ENCODE measurements at regions not wholly inside any gene's neighbourhood (a gene's known extent, or its start where the extent isn't known, plus 50 kb on each side); places are given as distances from the start of the nearest gene placed in this dataset.

DNA sequence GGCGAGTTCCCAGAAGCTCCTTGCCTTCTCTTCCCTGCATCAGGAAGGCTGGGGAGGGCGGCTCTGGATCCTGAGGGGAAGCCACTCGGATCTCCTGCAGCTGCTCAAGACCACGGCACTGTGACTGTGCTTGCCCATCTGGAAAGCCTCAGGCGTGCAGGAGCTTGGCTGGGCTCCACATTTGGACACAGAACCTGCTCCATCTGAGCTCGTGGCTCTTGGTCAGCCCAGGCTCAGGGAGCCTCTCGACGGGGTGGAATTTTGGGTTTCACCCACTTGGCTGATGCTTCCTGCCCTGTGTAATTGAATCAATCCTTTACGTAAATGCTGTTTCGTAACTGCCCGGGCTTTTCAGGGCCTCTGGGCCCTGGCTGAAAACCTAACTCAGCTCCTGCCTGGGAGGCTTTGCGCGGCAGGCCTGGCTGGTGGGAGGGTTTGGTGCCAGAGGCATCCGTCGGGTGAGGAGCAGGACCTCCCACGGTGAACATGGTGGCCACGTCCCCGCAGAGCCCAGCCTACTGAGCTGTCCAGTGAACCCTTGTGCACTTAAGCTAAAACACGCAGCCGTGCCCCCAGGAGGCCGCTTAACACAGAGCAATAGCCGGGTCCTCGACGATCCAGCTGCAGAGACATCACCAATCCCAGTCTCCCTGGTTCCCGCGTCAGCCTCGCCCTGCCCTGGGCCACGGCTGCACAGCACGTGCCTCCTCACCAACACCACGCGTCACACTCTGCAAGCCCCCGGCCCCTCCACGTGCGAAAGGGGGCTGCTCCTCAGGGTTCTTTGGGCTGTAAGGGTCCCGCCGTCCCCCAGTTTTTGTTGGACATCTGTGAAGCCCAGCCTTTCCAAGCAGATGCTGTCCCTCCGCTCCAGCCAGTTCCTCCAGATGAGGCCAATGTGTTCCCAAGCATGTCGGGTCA, 241.0 kb downstream of the DLL1 start:
- no peaks in the 10 kb centered on the region for H3K36me3 ChIP-seq (ENCODE audit: control insufficient read depth, insufficient read depth, low read length)
- no peak overlapping the region for H3K4me3 ChIP-seq (ENCODE audit: extremely low read depth, insufficient read depth, low read length, poor library complexity, severe bottlenecking)
- WGBS, 2 experiments (ENCODE audit: insufficient coverage in 2 of 2) = 93 to 94% methylated on average over 34 to 38 of the region's 38 CpGs
- peaks cover 10% of the 10 kb centered on the region for H3K4me1 ChIP-seq (ENCODE audit: control insufficient read depth, insufficient read depth, low read length, poor library complexity, severe bottlenecking)
- H3K9me3 ChIP-seq (ENCODE audit: control insufficient read depth, low read length) = no peaks in the 10 kb centered on the region
- H3K27ac ChIP-seq (ENCODE audit: low read depth, low read length, severe bottlenecking) = no peak overlapping the region

DNA sequence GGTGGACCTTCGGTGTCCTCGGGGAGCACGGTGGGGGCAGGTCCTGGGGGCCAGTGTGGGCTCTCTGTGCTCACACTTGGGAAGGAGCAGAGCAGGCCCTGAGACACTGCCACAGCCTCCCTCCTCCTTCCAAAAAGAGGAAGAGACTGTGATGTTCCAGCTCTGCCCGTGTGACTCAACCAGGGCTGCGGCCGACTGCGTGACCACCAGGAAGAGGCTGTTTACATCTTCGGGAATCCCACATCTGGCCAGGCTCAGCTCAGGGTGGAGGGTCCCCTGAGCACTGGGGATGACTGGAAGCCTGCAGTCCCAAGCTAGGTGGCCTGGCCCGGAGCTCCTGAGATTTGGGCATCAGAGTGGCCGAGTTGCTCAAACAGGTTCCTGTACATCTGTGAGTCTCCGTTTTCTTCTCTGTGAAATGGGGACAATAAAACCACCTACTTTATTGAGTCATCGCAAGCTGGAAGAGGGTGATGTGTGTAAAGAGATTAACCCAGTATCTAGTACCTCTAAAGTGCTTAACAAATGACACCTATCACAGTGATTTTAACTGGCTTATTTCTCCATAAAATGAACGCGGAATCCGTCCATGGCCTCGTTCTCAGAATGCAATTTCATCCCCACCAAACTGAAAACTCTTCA, 242.1 kb downstream of the DLL1 start:
- peaks cover 10% of the 10 kb centered on the region for H3K4me1 ChIP-seq (ENCODE audit: control insufficient read depth, insufficient read depth, low read length, poor library complexity, severe bottlenecking)
- no peaks in the 10 kb centered on the region for H3K9me3 ChIP-seq (ENCODE audit: control insufficient read depth, low read length)
- WGBS, 2 experiments (ENCODE audit: insufficient coverage in 2 of 2) = 93 to 95% methylated on average over 10 to 14 of the region's 16 CpGs
- H3K36me3 ChIP-seq (ENCODE audit: control insufficient read depth, insufficient read depth, low read length) = no peaks in the 10 kb centered on the region
- no peak overlapping the region for H3K4me3 ChIP-seq (ENCODE audit: extremely low read depth, insufficient read depth, low read length, poor library complexity, severe bottlenecking)
- no peak overlapping the region for H3K27ac ChIP-seq (ENCODE audit: low read depth, low read length, severe bottlenecking)

DNA sequence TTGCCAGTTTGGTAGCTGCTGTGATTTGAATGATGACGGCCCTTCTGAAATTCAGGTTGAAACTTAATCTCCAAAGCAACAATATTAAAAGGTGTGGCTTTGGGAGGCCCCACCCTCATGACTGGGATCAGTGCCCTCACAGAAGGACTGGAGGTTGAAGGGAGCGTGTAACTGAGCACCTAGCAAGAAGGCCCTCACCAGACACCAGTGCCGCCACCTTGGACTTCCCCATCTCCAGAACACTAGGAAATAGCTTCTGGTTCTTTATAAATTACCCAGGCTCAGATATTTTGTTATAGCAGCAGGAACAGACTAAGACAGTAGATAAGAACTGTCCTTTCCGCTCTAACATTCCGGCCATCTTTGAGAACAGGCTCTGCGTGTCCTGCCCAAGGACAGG, 243.1 kb downstream of the DLL1 start:
- H3K36me3 ChIP-seq (ENCODE audit: control insufficient read depth, insufficient read depth, low read length) = no peaks in the 10 kb centered on the region
- H3K4me1 ChIP-seq (ENCODE audit: control insufficient read depth, insufficient read depth, low read length, poor library complexity, severe bottlenecking) = peaks cover 10% of the 10 kb centered on the region
- H3K27ac ChIP-seq (ENCODE audit: low read depth, low read length, severe bottlenecking) = no peak overlapping the region
- WGBS, 2 experiments (ENCODE audit: insufficient coverage in 2 of 2) = 86 to 91% methylated on average over 4 of the region's 6 CpGs
- H3K4me3 ChIP-seq (ENCODE audit: extremely low read depth, insufficient read depth, low read length, poor library complexity, severe bottlenecking) = no peak overlapping the region
- H3K9me3 ChIP-seq (ENCODE audit: control insufficient read depth, low read length) = no peaks in the 10 kb centered on the region

DNA sequence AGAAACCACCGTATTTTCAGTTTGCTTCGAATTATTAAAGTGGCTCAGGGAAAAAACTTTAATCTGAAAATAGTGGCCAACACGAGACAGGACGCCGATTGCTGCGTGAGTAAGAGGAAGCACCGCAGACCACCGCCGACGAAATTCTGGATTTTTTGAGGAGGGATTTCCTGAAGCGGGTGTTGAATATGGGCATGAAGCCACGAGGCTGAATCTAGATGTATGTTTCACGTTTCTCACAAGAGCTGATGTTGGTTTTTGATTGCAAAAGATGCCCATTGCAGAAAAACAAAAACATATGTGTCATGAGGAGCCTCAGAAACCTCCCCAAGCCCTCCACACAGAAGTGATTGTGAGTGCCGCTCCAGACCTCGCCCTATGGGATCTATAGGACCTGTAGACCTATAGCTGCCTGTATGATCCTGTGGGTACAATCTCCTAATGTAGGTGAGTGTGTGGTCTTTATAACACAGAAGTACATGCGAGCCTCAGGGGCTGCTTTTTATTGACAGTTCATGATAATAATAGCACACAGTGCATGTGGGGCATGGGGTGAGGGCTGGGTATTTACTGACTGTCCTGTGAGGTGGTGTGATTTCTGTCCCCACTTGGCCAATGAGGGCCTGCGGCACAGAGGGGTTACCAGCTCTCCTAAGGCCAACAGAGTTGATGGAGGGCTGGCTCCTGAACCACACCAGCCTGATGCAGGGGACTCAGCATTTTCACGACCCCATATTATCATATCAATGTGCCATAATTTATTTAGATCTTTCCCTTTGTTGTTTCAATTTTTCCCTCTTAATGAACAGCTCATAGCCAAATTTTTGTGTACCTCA, 243.9 kb downstream of the DLL1 start:
- Histone ChIP-seq H3K4me1 (ENCODE audit: control insufficient read depth, insufficient read depth, low read length, poor library complexity, severe bottlenecking) (peaks cover 10% of the 10 kb centered on the region), H3K4me3 (ENCODE audit: extremely low read depth, insufficient read depth, low read length, poor library complexity, severe bottlenecking) (no peak overlapping the region), H3K36me3 (ENCODE audit: control insufficient read depth, insufficient read depth, low read length) (no peaks in the 10 kb centered on the region), H3K27ac (ENCODE audit: low read depth, low read length, severe bottlenecking) (no peak overlapping the region), H3K9me3 (ENCODE audit: control insufficient read depth, low read length) (no peaks in the 10 kb centered on the region)
- 82 to 84% methylated on average over 13 to 15 of the region's 18 CpGs for WGBS, 2 experiments (ENCODE audit: insufficient coverage in 2 of 2)

DNA sequence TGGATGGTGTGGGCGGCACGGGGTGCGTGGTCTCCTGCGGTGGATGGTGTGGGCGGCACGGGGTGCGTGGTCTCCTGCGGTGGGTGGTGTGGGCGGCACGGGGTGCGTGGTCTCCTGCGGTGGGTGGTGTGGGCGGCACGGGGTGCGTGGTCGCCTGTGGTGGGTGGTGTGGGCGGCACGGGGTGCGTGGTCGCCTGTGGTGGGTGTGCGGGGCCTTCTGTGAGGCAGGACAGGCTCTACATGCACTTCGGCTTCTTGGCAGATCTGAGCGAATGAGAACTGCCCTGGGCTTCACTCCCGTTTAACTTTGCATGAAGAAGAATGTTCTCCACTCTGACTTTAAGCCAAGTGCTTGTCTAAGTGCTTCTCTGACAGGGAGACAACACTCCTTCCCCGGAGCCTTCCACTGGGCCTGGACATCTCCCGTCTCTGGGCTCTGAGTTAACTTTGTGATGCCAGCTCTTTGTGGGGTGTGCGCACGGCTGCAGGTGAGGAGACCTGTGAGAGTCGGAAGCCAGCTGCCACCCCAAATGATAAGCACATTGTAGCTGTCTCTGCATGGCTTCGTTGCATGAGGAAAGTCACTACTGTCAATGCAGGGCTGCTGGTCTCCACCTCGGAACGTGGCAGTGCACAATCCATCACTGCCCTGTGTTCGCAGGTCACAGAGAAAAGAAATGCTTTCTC, 244.8 kb downstream of the DLL1 start:
- H3K36me3 ChIP-seq (ENCODE audit: control insufficient read depth, insufficient read depth, low read length) = no peaks in the 10 kb centered on the region
- H3K27ac ChIP-seq (ENCODE audit: low read depth, low read length, severe bottlenecking) = no peak overlapping the region
- H3K4me1 ChIP-seq (ENCODE audit: control insufficient read depth, insufficient read depth, low read length, poor library complexity, severe bottlenecking) = peaks cover 10% of the 10 kb centered on the region
- no peak overlapping the region for H3K4me3 ChIP-seq (ENCODE audit: extremely low read depth, insufficient read depth, low read length, poor library complexity, severe bottlenecking)
- H3K9me3 ChIP-seq (ENCODE audit: control insufficient read depth, low read length) = no peaks in the 10 kb centered on the region
- WGBS, 2 experiments (ENCODE audit: insufficient coverage in 2 of 2) = 88 to 96% methylated on average over 23 to 32 of the region's 33 CpGs

DNA sequence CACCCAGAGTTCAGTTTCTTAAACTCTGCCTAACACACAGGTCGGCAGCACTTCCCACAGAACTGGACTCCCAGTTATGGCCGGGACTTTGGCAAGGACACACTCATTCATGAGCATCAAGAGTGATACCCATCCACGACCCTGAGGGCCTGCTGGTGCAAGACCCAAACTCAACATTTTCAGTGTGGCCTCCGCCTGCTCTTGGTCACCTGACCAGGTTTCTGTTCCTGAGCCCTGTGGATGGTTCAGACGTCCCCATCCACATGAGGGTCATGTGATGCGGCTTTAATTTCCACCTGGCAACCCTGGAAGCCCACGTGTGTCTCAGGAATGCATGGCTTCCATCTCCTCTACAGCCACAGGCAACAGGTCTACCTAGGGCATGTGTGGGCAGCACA, 245.3 kb downstream of the DLL1 start:
- 92% methylated on average over 7 of the region's 7 CpGs for WGBS, 2 experiments (ENCODE audit: insufficient coverage in 2 of 2)
- peaks cover 10% of the 10 kb centered on the region for H3K4me1 ChIP-seq (ENCODE audit: control insufficient read depth, insufficient read depth, low read length, poor library complexity, severe bottlenecking)
- no peaks in the 10 kb centered on the region for H3K9me3 ChIP-seq (ENCODE audit: control insufficient read depth, low read length)

DNA sequence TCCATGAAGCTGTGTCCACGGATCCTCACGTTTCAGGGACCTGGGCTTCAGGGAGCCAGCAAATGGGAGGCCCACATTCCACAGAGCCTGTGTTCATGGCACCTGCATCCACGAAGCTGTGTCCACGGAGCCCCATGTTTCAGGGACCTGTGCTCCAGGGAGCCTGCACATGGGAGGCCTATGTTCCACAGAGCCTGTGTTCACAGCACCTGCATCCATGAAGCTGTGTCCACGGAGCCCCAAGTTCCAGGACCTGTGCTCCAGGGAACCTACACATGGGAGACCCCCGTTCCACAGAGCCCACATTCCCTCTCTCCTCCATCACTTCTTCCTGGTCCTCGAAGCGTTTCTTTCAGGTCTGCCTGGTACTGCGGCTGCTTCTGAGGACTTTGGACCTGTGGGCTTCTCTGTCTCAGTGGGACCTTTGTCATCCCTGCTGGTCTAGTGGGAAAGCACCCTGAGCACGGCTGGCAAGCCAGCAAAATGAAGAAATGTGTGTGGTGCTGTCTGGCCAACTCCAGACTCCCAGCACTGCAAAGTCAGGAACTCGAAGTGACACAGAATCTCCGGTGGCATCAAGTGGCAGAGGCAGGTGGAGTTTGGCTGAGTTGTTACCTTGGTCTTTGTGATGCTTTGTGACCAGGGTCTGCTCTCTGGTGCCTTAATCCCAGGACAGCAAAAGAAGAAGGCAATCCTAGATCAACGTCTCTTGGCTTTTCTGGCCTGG, 245.9 kb downstream of the DLL1 start:
- Histone ChIP-seq H3K4me3 (ENCODE audit: extremely low read depth, insufficient read depth, low read length, poor library complexity, severe bottlenecking) (no peak overlapping the region), H3K27ac (ENCODE audit: low read depth, low read length, severe bottlenecking) (no peak overlapping the region), H3K4me1 (ENCODE audit: control insufficient read depth, insufficient read depth, low read length, poor library complexity, severe bottlenecking) (peaks cover 10% of the 10 kb centered on the region), H3K36me3 (ENCODE audit: control insufficient read depth, insufficient read depth, low read length) (no peaks in the 10 kb centered on the region), H3K9me3 (ENCODE audit: control insufficient read depth, low read length) (no peaks in the 10 kb centered on the region)
- WGBS, 2 experiments (ENCODE audit: insufficient coverage in 2 of 2) = 85 to 90% methylated on average over 11 to 13 of the region's 13 CpGs

More for the DNA sequence above, 245.3 kb downstream of the DLL1 start:
- no peaks in the 10 kb centered on the region for H3K36me3 ChIP-seq (ENCODE audit: control insufficient read depth, insufficient read depth, low read length)
- H3K4me3 ChIP-seq (ENCODE audit: extremely low read depth, insufficient read depth, low read length, poor library complexity, severe bottlenecking) = no peak overlapping the region
- H3K27ac ChIP-seq (ENCODE audit: low read depth, low read length, severe bottlenecking) = no peak overlapping the region

DNA sequence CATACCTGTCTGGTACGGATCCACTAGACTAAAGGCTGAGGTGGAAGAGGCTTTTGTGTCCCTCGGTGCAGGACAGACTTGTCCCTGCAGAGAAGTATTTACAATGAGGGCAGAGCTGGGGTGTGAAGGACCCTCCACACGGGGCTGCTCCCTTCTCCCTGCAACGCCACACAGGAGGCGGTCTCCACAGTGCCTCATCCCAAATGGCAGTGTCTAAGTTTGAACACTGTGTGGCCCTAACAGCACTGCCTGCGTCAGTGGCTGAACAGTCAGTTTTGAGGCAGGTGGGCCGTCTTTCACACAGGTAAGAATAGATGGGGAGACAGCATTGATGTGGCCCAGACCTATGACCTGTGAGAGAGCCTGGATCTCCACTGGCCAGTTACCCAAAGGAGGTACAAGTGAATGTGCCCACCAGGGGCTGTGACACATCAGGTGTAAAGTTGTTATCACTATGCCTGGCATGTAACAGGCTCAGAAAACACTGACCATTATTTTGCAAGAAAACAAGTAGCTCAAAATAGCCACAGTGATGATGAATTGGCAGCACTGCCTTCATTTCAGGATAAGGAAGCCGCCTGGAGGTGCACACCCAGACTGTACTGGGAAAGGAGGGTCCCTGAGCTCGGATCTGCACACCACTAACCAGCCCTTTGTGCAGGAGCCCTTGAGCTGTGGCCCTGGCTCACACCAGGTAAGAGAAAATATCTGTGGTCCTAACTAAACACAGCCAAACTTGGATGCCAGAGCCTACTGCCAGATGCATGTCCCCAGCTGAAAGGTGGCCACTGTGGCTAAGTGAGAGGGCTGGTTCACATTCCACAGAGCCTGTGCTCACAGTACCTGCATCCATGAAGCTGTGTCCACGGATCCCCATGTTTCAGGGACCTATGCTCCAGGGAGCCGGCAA, 246.7 kb downstream of the DLL1 start:
- Histone ChIP-seq H3K27ac (ENCODE audit: low read depth, low read length, severe bottlenecking) (no peak overlapping the region), H3K4me3 (ENCODE audit: extremely low read depth, insufficient read depth, low read length, poor library complexity, severe bottlenecking) (no peak overlapping the region), H3K4me1 (ENCODE audit: control insufficient read depth, insufficient read depth, low read length, poor library complexity, severe bottlenecking) (peaks cover 10% of the 10 kb centered on the region), H3K9me3 (ENCODE audit: control insufficient read depth, low read length) (no peaks in the 10 kb centered on the region), H3K36me3 (ENCODE audit: control insufficient read depth, insufficient read depth, low read length) (no peaks in the 10 kb centered on the region)
- 84 to 85% methylated on average over 9 to 10 of the region's 11 CpGs for WGBS, 2 experiments (ENCODE audit: insufficient coverage in 2 of 2)

DNA sequence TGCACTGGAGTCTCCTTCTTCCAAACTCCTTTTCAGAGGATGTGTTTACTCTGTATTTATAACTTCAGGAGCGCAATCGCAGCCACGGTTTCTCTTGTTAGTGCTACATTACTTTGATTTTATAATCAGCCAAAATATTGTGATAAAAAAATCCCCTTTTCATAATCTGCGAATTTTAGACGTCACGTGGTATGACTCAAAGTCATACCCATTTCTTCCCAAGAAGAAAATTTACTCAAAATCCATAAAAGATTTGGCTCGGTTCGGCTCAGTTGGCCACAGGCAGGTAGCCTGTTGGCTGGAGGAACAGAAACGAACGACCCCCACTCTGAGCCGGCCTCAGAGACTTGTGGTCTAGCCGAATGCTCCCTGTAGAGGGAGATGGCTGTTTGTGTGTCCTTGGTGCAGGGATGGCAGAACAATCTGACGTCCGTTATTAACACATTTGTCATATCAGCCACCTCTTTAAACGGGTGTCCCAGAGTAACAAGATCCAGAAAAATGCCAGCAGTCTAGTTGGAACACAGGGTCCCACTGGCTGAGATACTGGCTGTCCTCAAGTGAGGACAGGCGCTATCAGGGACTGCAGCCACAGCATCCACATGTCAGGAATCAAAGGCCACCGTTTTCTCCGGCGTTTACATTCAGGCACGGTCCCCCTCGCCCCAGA, 247.6 kb downstream of the DLL1 start:
- H3K27ac ChIP-seq (ENCODE audit: low read depth, low read length, severe bottlenecking) = no peak overlapping the region
- no peak overlapping the region for H3K4me3 ChIP-seq (ENCODE audit: extremely low read depth, insufficient read depth, low read length, poor library complexity, severe bottlenecking)
- no peaks in the 10 kb centered on the region for H3K9me3 ChIP-seq (ENCODE audit: control insufficient read depth, low read length)
- H3K4me1 ChIP-seq (ENCODE audit: control insufficient read depth, insufficient read depth, low read length, poor library complexity, severe bottlenecking) = peaks cover 4% of the 10 kb centered on the region
- WGBS, 2 experiments (ENCODE audit: insufficient coverage in 2 of 2) = 90 to 92% methylated on average over 15 to 17 of the region's 21 CpGs
- H3K36me3 ChIP-seq (ENCODE audit: control insufficient read depth, insufficient read depth, low read length) = no peaks in the 10 kb centered on the region

All from mesodermal cell (in vitro differentiated cells).